Astrocyte (in vitro differentiated cells and primary cell): ENCODE measurements at regions not wholly inside any gene's neighbourhood (a gene's known extent, or its start where the extent isn't known, plus 50 kb on each side); places are given as distances from the start of the nearest gene placed in this dataset.
"Not testable (repeated sequence)": the region's sequence is repeated elsewhere in the genome, so short reads cannot be mapped to it uniquely, and the experiment has no call there.

Experiments
- DNase-seq: peaks from one replicate; pipeline ENCODE4 v3.0.0-alpha.2; 2010; ENCODE audit warnings: low read depth
- FAIRE-seq: peaks from 2 replicates; lab custom pipeline; 2011; peaks lifted over from hg19 to GRCh38; lab: Jason Lieb, UNC
- H2AFZ ChIP-seq: 2 replicates; pipeline ENCODE4 v1.6.0; 2012; ENCODE audit warnings: low read depth, low read length, inconsistent platforms
- H3K27ac ChIP-seq: 2 replicates; pipeline ENCODE4 v1.5.1; 2011; ENCODE audit warnings: low read depth, low read length, inconsistent platforms
- H3K27me3 ChIP-seq: 2 replicates; pipeline ENCODE4 v1.6.0; 2011; ENCODE audit warnings: low read length, inconsistent platforms; ENCODE audit not compliant: insufficient read depth
- H3K36me3 ChIP-seq: 2 replicates; pipeline ENCODE4 v1.5.1; 2011; ENCODE audit warnings: low read length, inconsistent platforms; ENCODE audit not compliant: insufficient read depth
- H3K4me1 ChIP-seq: 2 replicates; pipeline ENCODE4 v1.5.1; 2011; ENCODE audit warnings: low read length, inconsistent platforms; ENCODE audit not compliant: insufficient read depth
- H3K4me2 ChIP-seq: 2 replicates; pipeline ENCODE4 v1.6.0; 2012; ENCODE audit warnings: low read length, inconsistent platforms
- H3K4me3 ChIP-seq: 2 replicates; pipeline ENCODE4 v1.5.1; 2011; ENCODE audit warnings: low read depth, mild to moderate bottlenecking, low read length, inconsistent platforms; ENCODE audit not compliant: insufficient read depth
- H3K79me2 ChIP-seq: 2 replicates; pipeline ENCODE4 v1.6.0; 2012; ENCODE audit warnings: mild to moderate bottlenecking, low read length, inconsistent platforms; ENCODE audit not compliant: insufficient read depth
- H3K9ac ChIP-seq: 2 replicates; pipeline ENCODE4 v1.6.0; 2012; ENCODE audit warnings: mild to moderate bottlenecking, low read length, inconsistent platforms
- H3K9me3 ChIP-seq: 2 replicates; pipeline ENCODE4 v1.5.1; 2012; ENCODE audit warnings: low read depth, mild to moderate bottlenecking, low read length, inconsistent platforms; ENCODE audit not compliant: insufficient read depth
- H4K20me1 ChIP-seq: 2 replicates; pipeline ENCODE4 v1.6.0; 2012; ENCODE audit warnings: low read length, inconsistent platforms; ENCODE audit not compliant: insufficient read depth
- H3K27ac Mint-ChIP-seq: one replicate; pipeline ENCODE4 v1.8.0; 2021; ENCODE audit warnings: mild to moderate bottlenecking, mixed read lengths; ENCODE audit not compliant: unreplicated experiment
- H3K27me3 Mint-ChIP-seq: one replicate; pipeline ENCODE4 v1.8.0; 2021; ENCODE audit warnings: low read depth, mixed read lengths; ENCODE audit not compliant: unreplicated experiment
- H3K36me3 Mint-ChIP-seq: one replicate; pipeline ENCODE4 v1.8.0; 2021; ENCODE audit warnings: low read depth, mixed read lengths; ENCODE audit not compliant: unreplicated experiment
- H3K4me1 Mint-ChIP-seq: one replicate; pipeline ENCODE4 v1.8.0; 2021; ENCODE audit warnings: low read depth, mixed read lengths; ENCODE audit not compliant: unreplicated experiment
- H3K4me3 Mint-ChIP-seq: one replicate; pipeline ENCODE4 v1.8.0; 2021; ENCODE audit warnings: mild to moderate bottlenecking, moderate library complexity, mixed read lengths; ENCODE audit not compliant: unreplicated experiment
- H3K9me3 Mint-ChIP-seq: one replicate; pipeline ENCODE4 v1.8.0; 2021; ENCODE audit warnings: mild to moderate bottlenecking, mixed read lengths; ENCODE audit not compliant: unreplicated experiment
- CTCF ChIP-seq: IDR thresholded peaks from 2 replicates; pipeline ENCODE4 v1.5.1; 2011; ENCODE audit warnings: low read depth, mild to moderate bottlenecking, inconsistent platforms, low read length, moderate library complexity; ENCODE audit not compliant: insufficient read depth
- EZH2 ChIP-seq: IDR thresholded peaks from 2 replicates; pipeline ENCODE4 v1.6.1; 2012; ENCODE audit warnings: mild to moderate bottlenecking, low read length, inconsistent platforms; ENCODE audit not compliant: insufficient read depth

GRCh38 chr2:83993873-83994632, 465.0 kb downstream of the SUCLG1 start:
- Mint-ChIP-seq H3K4me1 (peaks cover 8% of the 10 kb centered on the region), H3K27ac (peak overlapping the region; percentile 42), H3K4me3 (no peak overlapping the region), H3K36me3 (no peaks in the 10 kb centered on the region), H3K9me3 (no peaks in the 10 kb centered on the region), H3K27me3 (no peaks in the 10 kb centered on the region)
- Histone ChIP-seq H3K4me3 (no peak overlapping the region), H3K4me1 (no peaks in the 10 kb centered on the region), H3K27me3 (no peaks in the 10 kb centered on the region), H3K9me3 (no peaks in the 10 kb centered on the region), H3K4me2 (no peak overlapping the region), H2AFZ (no peak overlapping the region), H4K20me1 (no peaks in the 10 kb centered on the region), H3K79me2 (no peaks in the 10 kb centered on the region), H3K27ac (no peak overlapping the region), H3K36me3 (no peaks in the 10 kb centered on the region), H3K9ac (no peak overlapping the region)
- DNase-seq (no peak), FAIRE-seq (no peak)
- TF ChIP-seq EZH2 (no peak), CTCF (no peak)

GRCh38 chr2:83991992-83992391, 467.1 kb downstream of the SUCLG1 start:
- Mint-ChIP-seq H3K27me3 (no peaks in the 10 kb centered on the region), H3K36me3 (no peaks in the 10 kb centered on the region), H3K4me3 (no peak overlapping the region), H3K9me3 (no peaks in the 10 kb centered on the region), H3K27ac (peak overlapping the region; percentile 42), H3K4me1 (peaks cover 8% of the 10 kb centered on the region)
- Histone ChIP-seq H3K27me3 (no peaks in the 10 kb centered on the region), H4K20me1 (no peaks in the 10 kb centered on the region), H3K4me1 (no peaks in the 10 kb centered on the region), H3K79me2 (no peaks in the 10 kb centered on the region), H3K9me3 (no peaks in the 10 kb centered on the region), H2AFZ (no peak overlapping the region), H3K36me3 (no peaks in the 10 kb centered on the region), H3K4me3 (no peak overlapping the region), H3K4me2 (no peak overlapping the region), H3K27ac (no peak overlapping the region), H3K9ac (no peak overlapping the region)
- TF ChIP-seq EZH2 (no peak), CTCF (no peak)
- FAIRE-seq (no peak), DNase-seq (no peak)

GRCh38 chr2:83990636-83991035, 468.4 kb downstream of the SUCLG1 start:
- Histone ChIP-seq H3K4me2 (no peak overlapping the region), H3K4me3 (no peak overlapping the region), H3K27me3 (no peaks in the 10 kb centered on the region), H3K79me2 (no peaks in the 10 kb centered on the region), H2AFZ (no peak overlapping the region), H3K9ac (no peak overlapping the region), H3K27ac (no peak overlapping the region), H4K20me1 (no peaks in the 10 kb centered on the region), H3K4me1 (no peaks in the 10 kb centered on the region), H3K36me3 (no peaks in the 10 kb centered on the region), H3K9me3 (no peaks in the 10 kb centered on the region)
- FAIRE-seq (no peak), DNase-seq (no peak)
- no peaks in the 10 kb centered on the region for H3K27me3 Mint-ChIP-seq
- H3K4me3 Mint-ChIP-seq = no peak overlapping the region
- no peak overlapping the region for H3K27ac Mint-ChIP-seq
- TF ChIP-seq CTCF (no peak), EZH2 (no peak)
- H3K4me1 Mint-ChIP-seq = peaks cover 8% of the 10 kb centered on the region
- H3K36me3 Mint-ChIP-seq = no peaks in the 10 kb centered on the region
- H3K9me3 Mint-ChIP-seq = no peaks in the 10 kb centered on the region

- H3K9ac ChIP-seq, H3K36me3 Mint-ChIP-seq, H3K79me2 ChIP-seq, FAIRE-seq, H3K27ac ChIP-seq, H3K9me3 Mint-ChIP-seq, H3K9me3 ChIP-seq, H3K27me3 Mint-ChIP-seq, DNase-seq, H3K36me3 ChIP-seq, H3K4me1 ChIP-seq, H3K27ac Mint-ChIP-seq, H3K4me3 ChIP-seq, H3K27me3 ChIP-seq, H4K20me1 ChIP-seq, H3K4me2 ChIP-seq, H3K4me3 Mint-ChIP-seq, H2AFZ ChIP-seq: not testable (repeated sequence)
- H3K4me1 Mint-ChIP-seq = peaks cover 11% of the 10 kb centered on the region
Measured at GRCh38 chr2:83976628-83977027, 482.5 kb downstream of the SUCLG1 start.
